Superior temporal gyrus (tissue), 1 donor: ENCODE measurements at regions not wholly inside any gene's neighbourhood (a gene's known extent, or its start where the extent isn't known, plus 50 kb on each side); places are given as distances from the start of the nearest gene placed in this dataset.

Experiments
- DNase-seq: peaks from one replicate; pipeline ENCODE4 v3.0.0-alpha.2; 2016; ENCODE audit errors: extremely low spot score

GRCh38 chr6:15876406-15876805, 213.6 kb upstream of the DTNBP1 start:
- no peak for DNase-seq

GRCh38 chr6:15875797-15876196, 213.0 kb upstream of the DTNBP1 start:
- DNase-seq: no peak

- DNase-seq: no peak
These were observed 212.0 kb upstream of the DTNBP1 start for GRCh38 chr6:15874821-15875220.

DNA sequence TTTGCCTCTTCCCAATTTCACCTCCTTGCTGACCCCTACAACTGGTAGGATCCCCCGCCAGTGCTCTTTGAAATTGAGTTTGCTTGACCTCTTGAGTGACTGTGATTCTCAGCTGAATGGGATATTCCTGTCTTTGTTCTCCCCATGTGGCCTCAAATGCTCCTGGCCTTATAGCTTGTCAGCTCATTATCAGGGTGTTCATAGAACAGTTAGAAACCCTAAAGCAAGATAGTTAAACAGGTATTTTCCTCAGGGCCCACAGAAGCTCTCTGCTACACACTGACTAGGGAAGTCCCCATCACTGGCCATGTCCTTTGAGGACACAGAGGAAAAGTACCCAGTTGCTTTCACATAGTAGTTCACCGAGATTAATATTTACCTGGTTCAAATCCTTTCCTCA, 211.5 kb upstream of the DTNBP1 start:
- DNase-seq: no peak

GRCh38 chr6:15872241-15873103, 209.6 kb upstream of the DTNBP1 start:
- no peak for DNase-seq

DNA sequence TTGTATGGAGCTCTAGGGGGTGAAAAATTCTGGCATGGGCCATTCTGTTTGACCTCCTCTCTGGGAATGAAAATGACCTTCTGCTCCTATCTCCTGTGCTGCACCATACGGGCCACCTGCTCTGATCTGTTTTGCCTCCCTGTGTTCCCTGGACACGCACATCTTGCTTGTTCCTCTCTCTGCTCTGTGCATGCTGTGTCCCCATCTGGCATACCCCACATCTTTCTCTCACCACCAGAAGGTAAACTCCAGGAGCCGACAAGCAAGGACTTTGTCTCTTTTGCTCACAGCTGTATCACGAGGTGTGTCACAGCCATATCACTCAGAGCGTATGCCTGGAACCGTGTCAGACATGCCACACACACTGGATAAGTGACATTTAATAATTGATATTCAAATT, 208.4 kb upstream of the DTNBP1 start:
- no peak for DNase-seq

- DNase-seq: peak; percentile 49
These were observed 207.7 kb upstream of the DTNBP1 start for GRCh38 chr6:15870333-15871043.

GRCh38 chr6:15864708-15865062, 201.9 kb upstream of the DTNBP1 start:
- no peak for DNase-seq

- no peak for DNase-seq
These were observed 201.3 kb upstream of the DTNBP1 start for GRCh38 chr6:15864038-15864707.

GRCh38 chr6:15862810-15863209, 200.0 kb upstream of the DTNBP1 start:
- no peak for DNase-seq

GRCh38 chr6:15861486-15861885, 198.7 kb upstream of the DTNBP1 start:
- DNase-seq: no peak

GRCh38 chr6:15854826-15855710, 192.2 kb upstream of the DTNBP1 start:
- no peak for DNase-seq

DNA sequence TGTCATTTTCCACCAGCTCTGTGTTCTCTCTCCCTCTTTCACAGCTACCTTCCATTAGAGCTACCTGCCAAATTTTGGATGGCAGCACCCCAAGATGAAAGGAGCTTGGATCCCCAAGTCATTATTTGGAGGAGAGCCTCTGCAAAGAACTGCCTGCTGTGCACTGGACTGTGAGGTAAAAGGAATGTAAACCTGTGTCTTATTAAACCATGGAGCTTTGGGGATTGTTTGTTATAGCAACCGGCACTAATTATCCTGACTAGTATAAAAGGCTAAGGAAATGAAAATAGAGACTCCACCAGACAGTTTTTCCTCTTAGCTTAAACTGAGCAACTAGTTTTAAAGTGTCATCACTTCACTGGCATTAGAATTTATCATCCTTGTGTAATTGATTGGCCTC, 191.6 kb upstream of the DTNBP1 start:
- DNase-seq: no peak

- no peak for DNase-seq
These were observed 190.4 kb upstream of the DTNBP1 start for GRCh38 chr6:15853259-15853658.

- DNase-seq: no peak
These were observed 189.5 kb upstream of the DTNBP1 start for GRCh38 chr6:15852289-15852688.

- DNase-seq: no peak
These were observed 186.6 kb upstream of the DTNBP1 start for GRCh38 chr6:15849395-15849794.

DNA sequence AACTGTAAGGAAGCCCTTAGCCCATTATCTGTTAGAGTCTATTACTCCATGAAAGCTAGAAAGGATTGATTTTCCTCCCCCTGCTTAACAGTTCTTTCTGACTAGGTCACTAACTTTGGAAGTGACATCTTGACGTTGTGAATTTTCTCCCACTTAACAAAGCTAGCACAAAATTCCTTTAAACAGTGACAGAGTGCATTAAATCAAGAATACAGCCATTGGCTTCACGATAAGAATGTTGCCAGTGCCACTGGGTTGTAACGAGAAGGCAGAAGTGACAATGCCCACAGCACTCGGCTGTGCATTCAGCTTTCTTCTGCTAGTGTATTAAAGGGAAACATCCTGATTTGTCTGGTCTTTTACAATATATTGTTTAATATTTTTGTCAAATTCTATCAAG, 182.7 kb upstream of the DTNBP1 start:
- DNase-seq: no peak

- DNase-seq: no peak
These were observed 180.9 kb upstream of the DTNBP1 start for GRCh38 chr6:15843764-15844163.

DNA sequence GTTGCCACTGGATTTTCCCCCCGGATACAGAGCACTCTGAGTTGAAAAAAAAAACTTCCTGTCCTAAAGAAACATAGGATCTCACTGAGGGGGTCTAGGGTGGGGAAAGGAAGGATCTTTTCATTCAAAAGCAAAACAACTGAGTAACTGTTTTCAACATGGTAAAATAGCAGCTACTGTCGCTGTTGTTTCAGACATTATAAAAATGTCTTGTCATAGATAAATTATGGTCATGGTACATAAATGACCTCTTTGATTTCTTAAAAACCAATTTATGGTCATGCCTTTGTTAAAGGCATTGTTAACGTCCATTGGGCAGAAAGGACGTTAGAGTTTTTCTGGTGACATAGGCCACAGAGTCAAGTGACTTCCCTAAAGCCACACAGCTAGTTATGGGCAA, 180.4 kb upstream of the DTNBP1 start:
- DNase-seq: no peak

GRCh38 chr6:15842727-15843117, 179.9 kb upstream of the DTNBP1 start:
- no peak for DNase-seq

DNA sequence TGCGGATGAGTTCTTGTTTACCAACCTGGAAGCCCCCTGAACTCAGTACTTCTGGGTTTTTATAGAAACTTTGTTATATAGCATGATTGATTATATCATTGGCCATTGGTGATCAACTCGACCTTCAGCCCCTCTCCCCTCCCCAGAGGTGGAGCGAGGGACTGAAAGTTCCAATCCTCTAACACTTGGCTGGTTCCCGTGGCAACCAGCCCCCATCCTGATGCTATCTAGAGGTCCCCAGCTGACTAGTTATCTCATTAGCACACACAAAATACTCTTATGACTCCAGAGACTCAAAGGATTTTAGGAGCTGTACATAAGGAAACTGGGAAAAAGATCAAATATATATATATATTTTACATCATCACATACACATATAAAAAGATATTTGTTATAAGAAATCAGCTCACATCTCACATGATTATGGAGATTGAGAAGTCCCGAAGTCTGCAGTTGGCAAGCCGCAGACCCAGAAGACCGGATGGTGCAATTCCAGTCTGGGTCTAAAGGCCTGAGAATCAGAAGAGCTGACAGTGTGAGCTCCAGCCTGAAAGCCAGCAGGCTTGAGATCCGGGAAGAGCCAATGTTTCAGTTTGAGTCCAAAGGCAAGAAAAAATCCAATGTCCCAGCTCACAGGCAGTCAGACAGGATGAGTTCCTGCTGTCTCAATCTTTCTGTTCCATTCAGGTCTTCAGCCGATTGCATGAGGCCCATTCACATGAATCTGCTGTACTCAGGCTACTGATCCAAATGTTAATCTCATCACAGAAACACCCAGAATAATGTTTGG, 179.3 kb upstream of the DTNBP1 start:
- no peak for DNase-seq
